GM12875 (cell line): ENCODE measurements at regions not wholly inside any gene's neighbourhood (a gene's known extent, or its start where the extent isn't known, plus 50 kb on each side); places are given as distances from the start of the nearest gene placed in this dataset.

Source experiments
- H3K4me3 ChIP-seq: one replicate; pipeline ENCODE4 v1.5.1; 2011; ENCODE audit warnings: low read depth, low read length, control low read depth
- TF ChIP-seq, protein P1 (sequence below): IDR thresholded peaks from 2 replicates; pipeline ENCODE4 v1.5.1; 2011; ENCODE audit warnings: low read depth, mild to moderate bottlenecking, control low read depth, inconsistent platforms, low read length, moderate library complexity, borderline replicate concordance; ENCODE audit not compliant: insufficient read depth

DNA sequence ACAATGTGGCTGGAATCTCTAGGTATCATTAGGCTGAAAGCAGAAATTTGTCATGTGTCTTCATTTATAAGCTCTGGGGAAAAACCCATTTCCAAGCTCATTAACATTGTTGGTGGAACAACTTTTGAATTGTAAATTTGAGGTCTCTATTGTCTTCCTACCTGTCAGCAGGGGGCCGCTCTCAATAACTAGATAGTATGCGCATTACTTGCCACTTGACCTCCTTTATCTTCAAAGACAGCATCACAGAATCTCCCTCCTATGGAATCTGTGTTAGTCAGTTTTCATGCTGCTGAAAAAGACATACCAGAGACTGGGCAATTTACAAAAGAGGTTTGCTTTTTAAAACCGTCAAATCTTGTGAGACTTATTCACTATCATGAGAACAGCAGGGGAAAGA, 223.1 kb downstream of the CALCRL start:
- no peak overlapping the region for H3K4me3 ChIP-seq
- TF ChIP-seq, protein P1, sequence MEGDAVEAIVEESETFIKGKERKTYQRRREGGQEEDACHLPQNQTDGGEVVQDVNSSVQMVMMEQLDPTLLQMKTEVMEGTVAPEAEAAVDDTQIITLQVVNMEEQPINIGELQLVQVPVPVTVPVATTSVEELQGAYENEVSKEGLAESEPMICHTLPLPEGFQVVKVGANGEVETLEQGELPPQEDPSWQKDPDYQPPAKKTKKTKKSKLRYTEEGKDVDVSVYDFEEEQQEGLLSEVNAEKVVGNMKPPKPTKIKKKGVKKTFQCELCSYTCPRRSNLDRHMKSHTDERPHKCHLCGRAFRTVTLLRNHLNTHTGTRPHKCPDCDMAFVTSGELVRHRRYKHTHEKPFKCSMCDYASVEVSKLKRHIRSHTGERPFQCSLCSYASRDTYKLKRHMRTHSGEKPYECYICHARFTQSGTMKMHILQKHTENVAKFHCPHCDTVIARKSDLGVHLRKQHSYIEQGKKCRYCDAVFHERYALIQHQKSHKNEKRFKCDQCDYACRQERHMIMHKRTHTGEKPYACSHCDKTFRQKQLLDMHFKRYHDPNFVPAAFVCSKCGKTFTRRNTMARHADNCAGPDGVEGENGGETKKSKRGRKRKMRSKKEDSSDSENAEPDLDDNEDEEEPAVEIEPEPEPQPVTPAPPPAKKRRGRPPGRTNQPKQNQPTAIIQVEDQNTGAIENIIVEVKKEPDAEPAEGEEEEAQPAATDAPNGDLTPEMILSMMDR: no peak

- TF ChIP-seq, protein P1: no peak
- no peak overlapping the region for H3K4me3 ChIP-seq
Measured at GRCh38 chr2:187220071-187220470, 228.0 kb downstream of the CALCRL start.

DNA sequence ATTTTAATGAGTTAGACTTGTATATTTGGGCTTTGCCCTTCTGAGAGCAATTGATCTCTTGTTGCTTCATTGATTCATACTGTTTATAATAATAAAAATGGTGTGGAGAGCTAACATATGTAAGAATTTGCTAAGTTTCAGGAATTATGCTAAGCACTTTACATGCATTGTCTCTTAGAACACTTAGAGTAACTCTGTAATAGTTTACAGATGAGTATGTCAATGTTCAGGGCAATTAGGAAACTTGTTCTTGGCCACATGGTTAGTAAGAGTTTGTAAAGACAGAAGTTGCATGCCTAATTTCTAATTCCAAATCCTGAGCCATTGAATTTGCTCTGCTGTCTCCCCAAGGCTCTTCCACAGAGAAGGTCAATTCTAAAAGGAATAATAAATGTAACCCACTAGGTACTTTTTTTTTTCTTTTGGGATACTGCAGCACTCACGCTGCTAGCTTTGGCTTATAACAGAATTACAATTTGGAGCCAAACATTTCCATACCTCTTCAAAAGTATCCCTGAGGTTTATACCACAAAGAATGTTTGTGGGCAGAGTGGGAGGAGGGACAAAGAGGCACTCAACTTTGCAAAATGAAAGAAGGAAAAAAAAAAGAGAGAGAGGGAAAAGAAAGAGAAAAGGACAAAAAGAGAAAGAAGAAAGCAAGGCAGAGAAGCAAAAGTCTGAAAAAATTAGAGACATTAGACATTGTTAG, 232.4 kb downstream of the CALCRL start:
- TF ChIP-seq, protein P1: no peak
- H3K4me3 ChIP-seq: no peak overlapping the region

DNA sequence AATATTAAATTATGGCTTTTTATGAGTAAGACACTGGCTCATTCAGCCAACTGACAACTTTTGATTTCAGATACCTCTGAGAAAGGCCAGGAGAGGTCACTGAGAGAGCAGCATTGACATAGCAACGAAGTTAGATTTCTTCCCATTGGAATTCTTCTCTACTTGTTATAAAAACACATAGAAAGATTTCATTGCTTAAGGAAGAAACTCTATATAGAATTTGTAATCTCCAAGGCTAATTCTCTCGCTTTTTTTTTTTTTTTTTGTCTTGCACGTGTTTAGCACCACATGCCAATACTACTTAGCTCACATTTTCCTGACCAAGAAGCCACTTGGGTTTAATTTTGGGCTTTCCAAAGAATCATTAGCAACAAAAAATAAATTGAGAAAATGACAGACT, 233.7 kb downstream of the CALCRL start:
- no peak overlapping the region for H3K4me3 ChIP-seq
- TF ChIP-seq, protein P1: no peak

DNA sequence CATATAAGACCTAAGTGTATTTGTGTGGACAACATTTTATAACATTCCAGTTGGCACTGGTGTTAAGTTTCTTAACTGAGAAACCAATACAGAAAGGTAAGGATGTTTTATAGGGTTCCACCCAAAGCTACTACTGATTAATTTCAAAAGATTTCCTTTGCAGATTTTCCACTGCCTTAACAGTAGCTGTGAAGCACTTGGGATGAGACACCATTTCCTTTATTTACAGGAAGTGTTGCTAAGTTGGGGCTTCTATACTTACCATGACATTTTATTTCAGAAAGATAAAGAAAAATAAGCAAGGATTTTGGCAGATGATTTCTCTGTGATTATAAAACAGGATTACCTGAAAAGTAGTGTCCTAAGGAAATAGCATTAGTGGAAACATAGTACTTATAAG, 234.3 kb downstream of the CALCRL start:
- H3K4me3 ChIP-seq: no peak overlapping the region
- TF ChIP-seq, protein P1: no peak

DNA sequence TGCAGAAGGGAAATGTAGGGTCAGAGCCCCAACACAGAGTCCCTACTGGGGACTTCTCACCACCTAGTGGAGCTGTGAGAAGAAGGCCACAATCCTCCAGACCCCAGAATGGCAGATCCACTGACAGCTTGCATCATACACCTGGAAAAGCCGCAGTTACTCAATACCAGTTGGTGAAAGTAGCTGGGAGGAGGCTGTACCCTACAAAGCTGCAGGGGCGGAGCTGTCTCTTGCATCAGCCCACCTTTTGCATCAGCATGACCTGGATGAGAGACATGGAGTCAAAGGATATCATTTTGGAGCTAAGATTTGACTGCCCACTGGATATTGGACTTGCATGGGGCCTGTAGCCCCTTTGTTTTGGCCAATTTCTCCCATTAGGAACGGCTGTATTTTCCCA, 237.3 kb downstream of the CALCRL start:
- H3K4me3 ChIP-seq: no peak overlapping the region
- TF ChIP-seq, protein P1: no peak

DNA sequence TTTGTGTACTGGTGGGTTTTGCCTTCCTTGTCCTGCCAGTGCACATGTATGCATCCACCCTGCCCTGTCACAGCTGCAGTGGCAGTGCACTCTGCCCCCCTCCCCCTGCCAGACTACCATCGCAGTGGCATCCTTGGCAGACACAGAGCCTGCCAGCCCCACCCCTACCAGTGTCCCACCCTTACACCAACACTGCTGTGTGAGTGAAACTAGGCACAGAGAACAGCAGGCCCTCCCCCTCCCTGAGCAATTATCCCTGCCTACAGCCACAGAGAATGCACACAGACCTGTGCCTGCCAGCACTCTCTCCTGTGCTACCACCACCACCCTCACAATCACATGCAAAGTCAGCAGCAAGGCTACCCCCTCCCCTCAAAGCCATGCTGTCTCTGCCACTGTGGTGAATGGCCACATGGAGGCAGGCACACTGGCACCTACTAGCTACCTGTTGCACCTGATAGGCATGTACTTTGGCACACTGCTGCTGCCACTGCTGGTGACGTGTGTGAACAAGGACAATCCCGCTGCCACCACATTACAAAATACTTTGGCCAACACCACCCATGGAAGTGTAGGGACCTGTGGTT, 239.8 kb downstream of the CALCRL start:
- H3K4me3 ChIP-seq: no peak overlapping the region
- TF ChIP-seq, protein P1: no peak
